Right cardiac atrium (tissue), 5 donors: ENCODE measurements at regions not wholly inside any gene's neighbourhood (a gene's known extent, or its start where the extent isn't known, plus 50 kb on each side); places are given as distances from the start of the nearest gene placed in this dataset.

Experiments used
- ATAC-seq, 2 donors: fragments of 200-7000 bp; cut with Tn5 transposase; one replicate each; pipeline versions ENCODE4 v1.8.0 to v1.9.1; 2020; ENCODE audit warnings: moderate library complexity in 2 of 2, mild to moderate bottlenecking in 1 of 2
- DNase-seq, 3 donors: peaks; one replicate each; pipeline ENCODE4 v3.0.0-alpha.2; 2020
- H3K27ac ChIP-seq: one replicate; pipeline ENCODE4 v1.5.1; 2013; ENCODE audit warnings: mild to moderate bottlenecking, low read length, control low read depth, moderate library complexity
- H3K27me3 ChIP-seq: one replicate; pipeline ENCODE4 v1.6.1; 2013; ENCODE audit not compliant: control insufficient read depth, insufficient read depth
- H3K4me1 ChIP-seq: one replicate; pipeline ENCODE4 v1.6.1; 2013; ENCODE audit warnings: low read length; ENCODE audit not compliant: control insufficient read depth, insufficient read depth
- H3K4me3 ChIP-seq: one replicate; pipeline ENCODE4 v1.5.1; 2013; ENCODE audit warnings: low read length, control low read depth
- H3K9me3 ChIP-seq: one replicate; pipeline ENCODE4 v1.6.1; 2013; ENCODE audit warnings: low read length; ENCODE audit not compliant: control insufficient read depth
- whole genome bisulfite sequencing: extraction: QIAGEN DNeasy Blood & Tissue Kit; methylation state at CpG from one replicate; pipeline ENCODE4 v1.1.7; 2013; 5-methylcytosine and 5-hydroxymethylcytosine counted together
- intact Hi-C, 4 donors: fragments of 100-400 bp; cut with DNase I; formaldehyde crosslinking; loops; one replicate each; pipeline versions ENCODE4 v1.11.0 to v1.14.0; 2022 to 2023
- donor health status: healthy with polysubstance abuse.
- donor health status: DM: no; HTN: yes; CAD: no.
- donor health status: DM: no; HTN: no; CAD: no.
- donor health status: DM: no; HTN: yes; CAD: no; lungs with severe emphysema.
- donor health status: DM: yes; HTN: yes; CAD: no.

GRCh38 chr3:115330430-115330829, 183.3 kb upstream of the ZBTB20 start:
- Histone ChIP-seq H3K27ac (no peak overlapping the region), H3K27me3 (no peaks in the 10 kb centered on the region), H3K4me1 (no peaks in the 10 kb centered on the region), H3K9me3 (no peaks in the 10 kb centered on the region), H3K4me3 (no peak overlapping the region)
- ATAC-seq (no peak), DNase-seq (no peak)
- intact Hi-C loops = no loop called here

- WGBS = 94% methylated on average over 2 of the region's 2 CpGs
- Histone ChIP-seq H3K4me1 (no peaks in the 10 kb centered on the region), H3K9me3 (no peaks in the 10 kb centered on the region), H3K4me3 (no peak overlapping the region), H3K27me3 (no peaks in the 10 kb centered on the region), H3K27ac (no peak overlapping the region)
- no peak for ATAC-seq
- intact Hi-C loops = no loop called here
- DNase-seq = no peak
Measured at GRCh38 chr3:115332998-115333397, 185.9 kb upstream of the ZBTB20 start.

- ATAC-seq = no peak
Measured at GRCh38 chr3:115336836-115337235, 189.7 kb upstream of the ZBTB20 start.

GRCh38 chr3:115340586-115340985, 193.5 kb upstream of the ZBTB20 start:
- no peak overlapping the region for H3K27ac ChIP-seq
- H3K4me1 ChIP-seq = no peaks in the 10 kb centered on the region
- ATAC-seq (no peak), DNase-seq (no peak)
- 85% methylated on average over 4 of the region's 4 CpGs for WGBS
- H3K4me3 ChIP-seq = no peak overlapping the region
- H3K27me3 ChIP-seq = no peaks in the 10 kb centered on the region
- H3K9me3 ChIP-seq = no peaks in the 10 kb centered on the region
- intact Hi-C loops = no loop called here

More at GRCh38 chr3:115336836-115337235, 189.7 kb upstream of the ZBTB20 start:
- H3K27me3 ChIP-seq = no peaks in the 10 kb centered on the region
- H3K9me3 ChIP-seq = no peaks in the 10 kb centered on the region
- DNase-seq = no peak
- H3K4me3 ChIP-seq = no peak overlapping the region
- no peaks in the 10 kb centered on the region for H3K4me1 ChIP-seq
- intact Hi-C loops = no loop called here
- 93% methylated on average over 4 of the region's 4 CpGs for WGBS
- no peak overlapping the region for H3K27ac ChIP-seq

- no peak for ATAC-seq
- H3K27ac ChIP-seq = no peak overlapping the region
- H3K27me3 ChIP-seq = no peaks in the 10 kb centered on the region
- H3K4me1 ChIP-seq = no peaks in the 10 kb centered on the region
- no peaks in the 10 kb centered on the region for H3K9me3 ChIP-seq
- no peak for DNase-seq
- intact Hi-C loops = no loop called here
- 59% methylated on average over 1 of the region's 1 CpG for WGBS
- no peak overlapping the region for H3K4me3 ChIP-seq
Measured at GRCh38 chr3:115341208-115341607, 194.1 kb upstream of the ZBTB20 start.

- no peaks in the 10 kb centered on the region for H3K27me3 ChIP-seq
- no peak overlapping the region for H3K4me3 ChIP-seq
- intact Hi-C loops = no loop called here
- H3K27ac ChIP-seq = no peak overlapping the region
- DNase-seq = no peak
- WGBS = 43% methylated on average over 2 of the region's 2 CpGs
- no peak for ATAC-seq
- no peaks in the 10 kb centered on the region for H3K9me3 ChIP-seq
- no peaks in the 10 kb centered on the region for H3K4me1 ChIP-seq
Measured at GRCh38 chr3:115347737-115348136, 200.6 kb upstream of the ZBTB20 start.

GRCh38 chr3:115348412-115348811, 201.3 kb upstream of the ZBTB20 start:
- peak; percentile 45 to 57 for ATAC-seq
- no peak for DNase-seq
- Histone ChIP-seq H3K4me1 (no peaks in the 10 kb centered on the region), H3K9me3 (no peaks in the 10 kb centered on the region), H3K27ac (no peak overlapping the region), H3K27me3 (no peaks in the 10 kb centered on the region), H3K4me3 (no peak overlapping the region)
- intact Hi-C loops = no loop called here
- WGBS = 24% methylated on average over 3 of the region's 3 CpGs

GRCh38 chr3:115348951-115349745, 202.1 kb upstream of the ZBTB20 start:
- Histone ChIP-seq H3K27ac (no peak overlapping the region), H3K9me3 (no peaks in the 10 kb centered on the region), H3K27me3 (no peaks in the 10 kb centered on the region), H3K4me1 (no peaks in the 10 kb centered on the region), H3K4me3 (no peak overlapping the region)
- DNase-seq (no peak), ATAC-seq (no peak)
- intact Hi-C loops = no loop called here
- WGBS = 95% methylated on average over 4 of the region's 4 CpGs

GRCh38 chr3:115350606-115351005, 203.5 kb upstream of the ZBTB20 start:
- DNase-seq (no peak), ATAC-seq (no peak)
- no peak overlapping the region for H3K27ac ChIP-seq
- H3K27me3 ChIP-seq = no peaks in the 10 kb centered on the region
- H3K4me1 ChIP-seq = no peaks in the 10 kb centered on the region
- 47% methylated on average over 3 of the region's 3 CpGs for WGBS
- no peaks in the 10 kb centered on the region for H3K9me3 ChIP-seq
- no peak overlapping the region for H3K4me3 ChIP-seq
- intact Hi-C loops = no loop called here

- Histone ChIP-seq H3K4me3 (no peak overlapping the region), H3K9me3 (no peaks in the 10 kb centered on the region), H3K27ac (no peak overlapping the region), H3K4me1 (no peaks in the 10 kb centered on the region), H3K27me3 (no peaks in the 10 kb centered on the region)
- ATAC-seq (no peak), DNase-seq (no peak)
- intact Hi-C loops = no loop called here
- whole genome bisulfite sequencing = 89% methylated on average over 4 of the region's 4 CpGs
Measured at GRCh38 chr3:115351193-115351592, 204.1 kb upstream of the ZBTB20 start.

- Histone ChIP-seq H3K4me3 (no peak overlapping the region), H3K27me3 (no peaks in the 10 kb centered on the region), H3K27ac (no peak overlapping the region), H3K4me1 (no peaks in the 10 kb centered on the region), H3K9me3 (no peaks in the 10 kb centered on the region)
- no peak for DNase-seq
- intact Hi-C loops = no loop called here
- 86% methylated on average over 3 of the region's 3 CpGs for WGBS
- no peak for ATAC-seq
Measured at GRCh38 chr3:115354010-115354409, 206.9 kb upstream of the ZBTB20 start.

GRCh38 chr3:115357456-115357855, 210.4 kb upstream of the ZBTB20 start:
- WGBS = 96% methylated on average over 2 of the region's 2 CpGs
- no peak overlapping the region for H3K27ac ChIP-seq
- ATAC-seq (no peak), DNase-seq (no peak)
- no peaks in the 10 kb centered on the region for H3K4me1 ChIP-seq
- H3K4me3 ChIP-seq = no peak overlapping the region
- intact Hi-C loops = no loop called here
- no peaks in the 10 kb centered on the region for H3K9me3 ChIP-seq
- no peaks in the 10 kb centered on the region for H3K27me3 ChIP-seq
